Anterior cingulate cortex (tissue), 58 donors: ENCODE measurements at regions not wholly inside any gene's neighbourhood (a gene's known extent, or its start where the extent isn't known, plus 50 kb on each side); places are given as distances from the start of the nearest gene placed in this dataset.
"Not testable (repeated sequence)": the region's sequence is repeated elsewhere in the genome, so short reads cannot be mapped to it uniquely, and the experiment has no call there.

Source experiments
- DNase-seq, 58 donors: peaks; one replicate each; lab custom pipeline; 2025; lab: John Stamatoyannopoulos, UW

DNA sequence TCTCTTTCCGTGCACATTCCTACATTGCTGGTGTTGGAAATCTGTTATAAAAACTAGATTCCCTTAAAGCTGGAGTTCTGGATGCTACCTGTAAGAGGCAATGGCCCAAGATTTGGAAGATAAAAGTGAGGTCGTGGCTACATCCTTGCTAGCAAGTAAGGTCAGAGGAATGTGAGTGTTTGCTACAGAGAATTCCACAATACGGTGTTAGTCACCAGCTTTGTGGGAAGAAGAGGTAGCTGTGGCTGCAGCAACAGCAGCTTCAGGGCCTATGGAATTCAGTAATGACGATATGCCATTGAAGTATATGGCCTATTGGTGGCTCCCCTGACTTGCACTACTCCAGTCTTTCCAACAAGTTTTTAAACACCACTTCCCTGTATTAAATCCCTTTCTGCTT lies 227.7 kb upstream of the TMEM260 start:
- no peak for DNase-seq

DNA sequence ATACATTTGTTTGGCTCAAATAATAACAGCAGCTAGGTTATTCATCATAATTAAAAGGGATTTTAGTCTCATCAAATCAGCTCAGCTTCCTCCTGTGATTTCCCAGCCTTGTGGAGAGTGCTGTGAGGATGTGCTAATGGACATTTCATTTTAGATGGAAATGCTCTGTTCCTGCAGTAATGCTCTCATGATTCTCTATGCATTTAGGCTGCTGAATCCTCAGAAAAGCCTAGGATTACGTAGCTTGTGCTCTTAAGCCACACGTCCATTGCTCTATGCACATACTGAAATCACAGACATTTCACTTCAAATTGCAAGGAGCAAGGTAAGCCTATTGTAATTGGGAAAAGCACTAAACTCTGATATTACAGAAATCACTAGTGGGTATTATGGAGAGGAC lies 226.6 kb upstream of the TMEM260 start:
- DNase-seq, result no peak

DNA sequence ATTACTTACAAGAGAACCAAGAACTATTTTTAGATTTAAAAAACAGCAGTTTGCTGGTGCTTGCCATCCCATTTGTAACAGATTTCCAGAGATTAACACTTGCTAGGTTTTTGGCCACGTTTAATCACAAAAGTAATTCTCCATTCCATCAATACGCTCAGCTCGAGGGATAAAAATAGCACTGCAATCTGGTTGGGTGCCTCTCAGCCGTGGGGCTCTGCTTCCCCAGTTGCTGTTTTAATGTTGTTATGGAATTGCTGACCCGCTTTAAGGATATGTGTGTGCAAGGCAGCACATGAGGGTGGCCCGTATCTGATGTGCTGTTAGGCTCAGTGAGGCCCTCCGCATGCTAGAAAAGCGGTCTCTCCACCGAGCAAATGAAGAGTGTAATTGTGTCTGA lies 222.2 kb upstream of the TMEM260 start:
- DNase-seq, result peak in 8 of 58 donors; percentile 4 to 31 (median 11)

DNA sequence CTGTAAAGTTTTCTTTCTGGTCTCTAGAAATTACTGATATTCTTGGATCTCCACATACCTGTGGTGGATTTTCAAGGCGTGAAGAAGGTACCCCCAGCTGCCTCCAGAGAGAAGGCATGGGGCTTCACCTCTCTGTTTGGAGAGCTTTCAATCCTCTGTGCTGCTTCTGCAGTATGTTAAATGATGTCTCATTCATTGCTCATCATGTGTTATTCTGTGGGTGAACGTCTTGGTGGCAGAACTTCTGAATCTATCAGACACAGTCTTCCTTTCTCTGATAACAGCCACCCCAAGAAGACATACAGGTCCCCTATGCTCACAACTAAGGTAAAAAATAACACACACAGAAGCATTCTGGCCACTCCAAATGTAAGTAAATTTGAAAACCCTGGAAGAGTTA lies 221.3 kb upstream of the TMEM260 start:
- no peak for DNase-seq

DNA sequence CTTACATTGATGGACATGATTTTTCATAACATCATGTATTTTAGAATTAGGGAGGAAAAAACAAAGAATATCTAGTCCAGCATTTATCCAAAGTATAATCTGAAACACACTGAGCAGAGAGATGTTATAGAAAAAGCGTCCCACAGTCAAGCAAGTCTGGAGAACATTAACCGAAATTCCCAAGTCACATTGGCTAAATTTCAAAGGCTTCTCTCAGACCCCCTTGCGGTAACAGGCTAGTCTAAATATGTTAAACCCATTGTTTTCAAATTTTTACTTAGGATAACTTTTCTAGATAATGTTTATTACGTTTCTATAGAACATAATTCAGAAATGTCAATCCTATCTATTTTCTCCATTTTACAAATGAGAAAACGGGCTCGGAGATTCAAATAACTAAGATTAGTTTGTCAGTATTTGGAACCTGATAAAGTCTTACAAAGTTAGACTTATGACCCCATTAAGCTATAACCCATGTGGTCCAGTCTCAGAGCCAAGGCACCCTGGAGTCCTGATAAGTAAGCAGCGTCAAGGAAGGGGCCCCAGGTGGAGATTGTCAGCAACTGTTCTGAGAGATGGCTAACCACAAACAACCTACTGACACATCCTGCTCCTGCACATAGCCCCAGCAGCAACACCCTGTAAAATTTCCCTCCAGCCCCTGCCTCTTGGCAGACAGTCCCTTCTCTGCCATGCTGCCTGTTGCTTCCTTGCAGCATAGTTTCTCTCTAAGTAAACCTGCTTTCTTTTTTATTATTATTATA lies 220.6 kb upstream of the TMEM260 start:
- no peak for DNase-seq

DNA sequence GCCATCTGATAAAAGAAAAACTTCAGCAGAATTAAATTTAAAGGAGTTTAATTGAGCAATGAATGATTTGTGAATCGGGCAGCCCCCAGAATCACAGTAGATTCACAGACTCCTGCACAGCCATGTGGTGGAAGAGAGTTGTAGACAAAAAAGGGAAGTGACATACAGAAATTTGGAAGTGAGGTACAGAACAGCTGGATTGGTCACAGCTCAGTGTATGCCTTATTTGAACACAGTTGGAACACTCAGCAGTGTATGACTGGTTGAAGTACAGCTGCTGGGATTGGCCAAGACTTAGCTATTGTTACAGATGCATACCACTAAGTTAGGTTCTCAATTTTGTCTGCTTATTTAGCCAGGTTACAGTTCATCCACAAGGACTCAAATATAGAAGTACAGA lies 213.9 kb upstream of the TMEM260 start:
- not testable (repeated sequence) for DNase-seq

DNA sequence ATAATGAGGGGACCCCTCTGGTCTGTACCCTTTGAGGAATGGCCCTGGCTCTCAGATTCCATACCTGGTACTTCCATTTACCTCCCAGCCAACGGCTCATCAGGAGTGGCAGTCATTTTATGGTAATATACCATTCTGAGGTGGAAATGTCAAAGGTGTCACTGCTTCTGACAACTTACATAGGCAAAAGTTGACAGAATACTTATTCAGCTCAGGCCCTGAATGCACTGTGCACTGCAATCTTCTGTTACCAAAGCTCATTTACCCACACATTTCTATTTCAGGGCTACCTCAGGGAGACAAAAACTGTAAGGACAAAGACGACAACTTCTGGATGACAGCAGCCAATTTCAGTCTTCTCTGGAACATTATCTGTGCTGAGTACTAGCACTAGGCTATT lies 212.2 kb upstream of the TMEM260 start:
- no peak for DNase-seq

DNA sequence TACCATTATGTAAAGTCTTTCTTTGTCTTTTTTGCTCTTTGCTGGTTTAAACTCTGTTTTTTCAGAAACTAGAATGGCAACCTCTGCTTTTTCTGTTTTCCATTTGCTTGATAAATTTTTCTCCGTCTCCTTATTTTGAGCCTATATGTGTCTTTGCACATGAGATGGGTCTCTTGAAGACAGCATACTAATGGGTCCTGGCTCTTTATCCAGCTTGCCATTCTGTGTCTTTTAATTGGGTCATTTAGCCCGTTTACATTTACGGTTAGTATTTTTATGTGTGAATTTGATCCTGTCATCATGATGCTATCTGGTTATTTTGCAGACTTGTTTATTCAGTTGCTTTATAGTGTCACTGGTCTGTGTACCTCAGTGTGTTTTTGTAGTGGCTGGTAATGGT lies 207.9 kb upstream of the TMEM260 start:
- DNase-seq, result no peak

DNA sequence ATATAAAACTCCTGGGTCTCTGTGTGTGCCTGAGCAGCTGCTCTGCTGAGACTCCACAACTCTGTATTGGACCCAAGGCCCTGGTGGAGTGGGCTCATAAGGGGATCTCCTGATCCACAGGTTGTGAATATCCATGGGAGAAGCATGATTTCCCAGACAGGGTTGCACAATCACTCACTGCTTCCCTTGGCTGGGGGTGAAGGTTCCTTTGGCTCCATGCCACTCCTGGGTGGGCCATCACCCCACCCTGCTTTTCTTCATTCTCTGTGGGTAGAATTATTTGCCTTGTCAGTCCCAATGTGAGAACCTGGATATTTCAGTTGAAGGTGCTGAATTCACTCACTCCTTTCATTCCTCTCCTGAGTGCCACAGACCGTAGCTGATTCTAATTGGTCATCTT lies 205.2 kb upstream of the TMEM260 start:
- DNase-seq, result no peak

DNA sequence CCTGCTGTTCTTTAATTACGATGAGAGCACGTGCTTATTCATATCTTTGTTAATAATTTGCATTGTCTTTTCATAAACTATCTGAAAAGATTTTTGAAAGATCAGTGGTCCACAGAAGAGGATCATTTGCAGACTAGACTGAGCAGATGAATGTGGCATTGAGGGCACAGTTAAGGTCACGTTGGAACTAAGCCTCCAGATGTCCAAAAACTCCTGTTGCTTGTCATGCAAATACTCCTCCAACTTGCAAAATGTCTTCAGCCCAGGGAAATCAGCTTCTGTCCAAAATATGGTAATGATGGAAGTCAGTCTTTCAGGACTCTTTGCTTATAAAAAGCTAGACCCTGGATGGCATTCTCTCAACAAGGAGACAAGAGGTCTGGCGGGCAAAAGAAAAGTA lies 201.6 kb upstream of the TMEM260 start:
- DNase-seq, result no peak

DNA sequence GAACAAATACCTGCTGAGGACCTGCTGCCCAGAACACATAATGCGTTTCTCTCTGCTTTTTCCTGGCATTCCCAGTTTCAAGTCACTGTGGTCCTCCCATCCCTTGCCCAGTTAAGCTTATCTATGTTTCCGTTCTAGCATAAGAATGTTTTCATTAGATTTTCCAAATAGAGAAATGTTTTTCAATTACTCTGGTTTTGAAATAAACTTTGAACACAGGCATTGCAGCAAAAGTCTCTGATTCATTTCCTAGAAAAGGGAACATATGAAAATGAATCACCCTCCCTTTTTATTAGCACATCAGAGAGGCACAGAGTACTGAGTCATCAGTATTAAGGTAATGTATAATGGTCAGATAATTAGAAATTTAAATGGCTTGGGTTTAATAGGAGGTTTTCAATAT lies 201.1 kb upstream of the TMEM260 start:
- DNase-seq, result no peak

DNA sequence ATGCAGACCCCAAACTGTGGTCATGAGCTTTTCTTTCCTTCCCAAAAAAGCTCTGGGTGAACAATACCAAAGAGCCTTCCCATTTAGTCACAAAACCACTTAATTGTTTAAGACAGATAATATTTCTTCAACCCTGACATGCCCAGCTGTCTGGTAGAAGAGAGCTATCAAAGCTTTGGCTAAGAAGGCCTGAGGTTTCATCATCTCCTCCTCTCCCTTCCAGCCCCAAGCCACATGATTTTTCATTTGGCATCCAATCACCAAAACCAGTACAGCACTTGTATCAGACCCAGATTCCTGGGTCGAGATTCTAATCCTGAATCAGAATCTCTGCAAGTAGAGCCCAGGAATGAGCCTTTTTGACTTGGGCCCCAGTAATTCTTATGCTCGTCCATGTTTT lies 199.6 kb upstream of the TMEM260 start:
- DNase-seq, result no peak

DNA sequence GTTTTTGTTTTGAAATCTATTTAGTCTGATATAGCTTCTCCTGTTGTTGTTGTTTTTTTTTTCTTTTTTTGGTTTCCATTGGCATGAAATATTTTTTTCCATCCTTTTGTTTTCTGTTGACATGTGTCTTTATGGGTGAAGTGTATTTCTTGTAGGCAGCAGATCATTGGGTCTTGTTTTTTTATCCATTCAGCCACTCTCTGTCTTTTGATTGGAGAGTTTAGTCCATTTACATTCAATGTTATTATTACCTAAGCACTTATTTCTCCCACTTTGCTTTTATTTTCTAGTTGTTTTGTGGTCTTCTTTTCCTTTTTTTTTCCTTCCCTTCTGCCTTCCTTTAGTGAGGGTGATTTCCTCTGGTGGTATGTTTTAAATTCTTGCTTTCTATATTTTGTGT lies 193.6 kb upstream of the TMEM260 start:
- no peak for DNase-seq

DNA sequence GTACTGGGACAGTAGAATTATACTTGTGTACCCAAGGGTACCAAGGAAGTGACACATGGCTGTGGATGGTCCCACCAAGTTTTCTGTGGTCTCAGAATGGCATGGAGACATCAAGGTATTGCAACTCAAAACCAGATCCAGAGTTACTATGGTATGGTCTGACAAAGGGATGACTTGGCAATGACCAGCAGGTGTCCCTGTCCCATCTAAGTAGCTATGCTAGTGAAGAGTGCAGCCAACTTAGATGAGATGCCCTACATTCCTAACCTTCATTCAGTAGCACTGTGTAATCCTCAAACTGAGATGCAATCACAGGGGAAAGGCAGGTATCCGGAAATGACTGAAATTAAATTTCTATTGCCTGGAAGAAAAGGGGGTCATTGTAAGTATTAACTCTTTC lies 188.7 kb upstream of the TMEM260 start:
- no peak for DNase-seq

DNA sequence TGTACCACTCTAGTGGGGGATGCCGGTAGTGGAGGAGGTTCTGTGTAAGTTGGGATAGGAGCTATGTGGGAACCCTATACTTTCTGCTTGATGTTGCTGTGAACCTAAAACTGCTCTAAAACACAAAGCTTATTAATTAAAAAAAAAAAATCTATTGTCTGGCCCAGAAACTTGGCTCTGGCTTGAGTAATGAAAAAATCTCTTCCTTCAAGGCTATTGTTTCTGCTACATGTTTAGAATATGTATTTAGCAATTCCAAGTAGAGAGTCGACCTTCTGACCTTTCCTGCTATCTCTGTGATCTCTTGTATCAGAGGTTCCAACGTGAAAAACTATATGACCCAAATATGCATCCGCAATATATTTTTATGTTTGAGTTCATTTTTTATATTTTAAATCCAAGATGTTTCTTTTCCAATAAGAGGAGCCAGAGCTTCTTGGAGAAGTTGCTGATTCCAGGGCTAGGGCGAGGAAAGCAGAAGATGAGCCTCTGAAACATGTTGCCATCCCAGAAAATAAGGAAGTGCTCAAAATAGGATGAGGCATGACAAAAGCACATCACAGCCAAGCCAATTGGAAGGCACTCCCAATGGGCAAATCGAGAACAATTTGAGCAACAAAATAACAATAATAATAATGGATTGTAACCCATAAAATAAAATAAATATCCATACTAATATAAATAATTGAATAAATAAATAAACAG lies 184.6 kb upstream of the TMEM260 start:
- DNase-seq, result peak in 1 of 58 donors; percentile 7

DNA sequence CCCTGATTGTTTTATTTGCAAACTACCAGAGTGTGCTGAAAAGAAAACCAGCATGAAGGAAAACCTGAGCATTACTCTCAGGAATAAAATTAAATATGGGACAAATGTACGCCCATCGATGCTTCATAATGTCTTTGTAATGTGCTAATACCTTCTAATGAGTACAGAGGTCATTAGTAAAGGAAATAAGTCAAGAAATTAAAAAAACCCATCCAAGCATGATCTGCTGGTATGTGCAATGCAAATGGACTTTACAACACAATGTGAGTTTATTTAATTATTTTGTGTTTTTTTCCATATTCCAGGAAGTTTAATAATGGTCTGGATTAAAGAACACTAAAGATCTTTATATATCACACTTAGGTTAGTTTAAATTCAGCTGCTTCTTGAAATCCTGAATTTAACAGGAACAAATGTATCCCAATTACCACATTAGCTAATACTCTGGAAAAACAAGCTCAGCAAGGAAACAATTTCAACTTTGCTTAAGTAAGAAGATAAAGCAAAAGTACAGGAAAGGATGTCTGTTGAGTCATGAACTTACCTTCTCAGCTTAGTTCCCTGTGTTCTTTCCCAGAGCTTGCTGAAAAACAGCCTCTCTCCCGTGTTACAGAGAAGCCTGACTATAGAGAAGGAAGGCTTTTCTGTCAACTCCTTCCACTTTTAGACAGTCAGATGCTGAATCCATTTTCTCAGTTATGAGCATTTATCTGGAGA lies 179.3 kb upstream of the TMEM260 start:
- no peak for DNase-seq

DNA sequence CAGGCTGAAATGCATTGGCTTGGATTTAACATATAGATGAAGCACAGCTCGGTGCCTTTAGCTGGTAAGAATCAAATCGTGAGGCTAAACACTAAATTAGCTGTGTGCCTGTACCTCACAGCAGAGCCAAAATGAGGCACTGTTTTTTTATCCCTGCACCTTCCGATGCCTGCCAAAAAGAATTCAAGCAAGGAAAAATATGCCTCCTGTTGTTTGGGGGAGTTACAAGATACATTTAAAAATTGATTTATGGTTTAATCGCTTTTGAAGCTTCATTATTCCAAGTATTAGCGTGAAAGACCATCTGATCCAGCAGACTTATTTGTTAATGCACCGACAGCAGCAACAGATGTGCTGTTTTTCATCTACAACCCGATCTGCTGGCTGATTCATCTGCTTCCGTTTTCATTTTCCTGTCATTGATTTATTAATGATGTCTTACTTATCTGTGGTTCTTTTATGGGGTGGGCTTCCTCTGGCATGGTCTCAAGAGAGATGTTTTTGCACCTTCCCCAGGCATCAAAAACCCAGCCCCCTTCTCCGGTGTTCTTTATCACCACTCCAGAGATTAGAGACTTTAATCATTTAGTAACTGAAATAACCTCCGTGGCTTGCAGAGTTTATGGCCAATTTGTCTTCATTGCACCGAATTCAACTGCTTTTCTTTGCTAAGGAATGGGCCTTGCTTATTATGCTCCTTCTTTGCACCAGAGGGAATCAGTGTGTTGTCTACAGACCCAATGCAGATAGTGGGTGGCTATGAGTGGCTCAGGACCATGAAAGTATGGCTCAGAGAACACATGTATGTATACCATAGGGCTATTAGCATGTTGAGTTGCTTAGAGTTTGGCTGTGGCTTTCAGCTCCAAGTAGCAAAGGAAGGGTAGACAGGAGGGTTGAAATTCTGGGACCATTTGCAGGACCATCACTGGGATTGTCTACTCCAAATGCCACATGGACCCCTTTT lies 166.8 kb upstream of the TMEM260 start:
- no peak for DNase-seq

DNA sequence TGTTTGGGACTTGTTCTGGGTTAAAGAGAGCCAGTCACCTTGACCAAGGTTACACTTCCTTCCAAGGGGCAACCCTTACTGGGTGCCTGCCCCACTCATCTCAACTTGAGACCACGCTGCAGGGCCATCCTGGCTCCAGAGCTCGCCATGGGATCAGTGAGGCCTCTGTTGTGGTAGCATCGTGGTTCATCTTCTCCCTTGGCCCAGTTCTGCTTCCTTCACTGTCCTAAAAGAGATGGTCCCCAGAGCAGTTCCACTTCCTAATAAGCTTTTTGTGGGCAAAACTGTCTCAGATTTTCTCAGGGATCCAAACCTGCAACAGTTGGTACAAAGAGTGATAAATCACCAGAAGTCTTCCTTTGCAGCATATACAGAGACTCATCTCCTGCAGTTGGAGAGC lies 165.9 kb upstream of the TMEM260 start:
- DNase-seq, result no peak

DNA sequence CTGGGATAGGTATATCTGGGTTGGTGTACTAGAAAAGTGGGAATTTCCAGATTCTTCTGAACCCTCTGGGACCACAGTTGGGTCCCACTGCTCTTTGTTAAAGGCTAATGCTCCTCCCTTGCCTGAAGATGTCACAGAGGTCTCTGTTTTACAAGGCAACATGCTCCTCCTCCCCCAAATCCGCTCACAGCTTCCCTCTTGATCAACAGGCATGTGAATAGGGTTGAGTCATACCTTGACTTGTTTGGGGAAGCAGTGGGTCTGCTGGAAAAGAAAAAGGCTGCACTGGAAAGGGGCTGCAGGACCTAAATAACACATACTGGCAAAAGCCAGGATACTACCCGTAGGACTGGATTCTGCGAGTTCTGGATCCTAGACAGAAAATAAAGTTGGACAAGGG lies 165.4 kb upstream of the TMEM260 start:
- DNase-seq, result peak in 3 of 58 donors; percentile 7 to 14 (median 12)

DNA sequence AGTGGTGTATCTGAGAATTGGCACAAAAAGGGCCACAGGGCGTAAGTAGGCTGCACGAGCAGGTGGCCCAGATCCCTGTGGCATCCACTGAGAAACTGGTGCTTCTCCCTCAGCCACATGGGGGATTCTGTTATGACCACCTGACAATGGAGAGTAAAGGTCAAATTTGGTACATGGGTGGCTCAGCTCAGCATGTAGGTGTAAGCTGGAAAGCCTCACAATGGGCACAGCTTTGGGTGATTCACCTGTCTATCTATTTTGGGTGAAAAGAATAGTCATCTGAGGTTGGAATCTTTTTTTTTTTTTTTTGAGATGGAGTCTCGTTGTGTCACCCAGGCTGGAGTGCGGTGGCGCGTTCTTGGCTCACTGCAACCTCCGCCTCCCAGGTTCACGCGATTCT lies 163.4 kb upstream of the TMEM260 start:
- no peak for DNase-seq
